GM12878 (cell line): ENCODE measurements at regions not wholly inside any gene's neighbourhood (a gene's known extent, or its start where the extent isn't known, plus 50 kb on each side); places are given as distances from the start of the nearest gene placed in this dataset.

Experiments
- ATAC-seq: fragments of 200-7000 bp; cut with Tn5 transposase; 3 replicates; pipeline ENCODE4 v1.9.1; 2020; ENCODE audit warnings: mild to moderate bottlenecking, moderate library complexity
- BruUV-seq: library from RNA; stranded (reverse); fragments of 400-500 nt; replicated peaks from 2 replicates; lab custom pipeline; 2021; lab: Mats Ljungman, UMichigan
- CTCF ChIA-PET: fragments of 300-600 bp; sonication (Branson Sonifier 250); formaldehyde crosslinking; extraction: SDS; loops from one replicate; lab custom pipeline; 2021; ENCODE audit warnings: inconsistent platforms; lab: Yijun Ruan, JAX
- POLR2A ChIA-PET: fragments of 350-600 bp; formaldehyde crosslinking; extraction: SDS; loops from one replicate; lab custom pipeline; 2021; ENCODE audit warnings: inconsistent platforms; lab: Charles Lee
- RAD21 ChIA-PET: fragments of 300-600 bp; sonication (Branson Sonifier 250); formaldehyde crosslinking; loops from one replicate; lab custom pipeline; 2023; ENCODE audit warnings: antibody characterized with exemption; ENCODE audit not compliant: unreplicated experiment; lab: Charles Lee
- SMC1A ChIA-PET: fragments of 300-600 bp; sonication (Branson Sonifier 250); formaldehyde crosslinking; loops from one replicate; lab custom pipeline; 2023; ENCODE audit not compliant: unreplicated experiment, uncharacterized antibody; lab: Charles Lee
- DNase-seq: peaks from one replicate; pipeline ENCODE4 v3.0.0-alpha.2; 2011; ENCODE audit warnings: low read depth, low spot score
- FAIRE-seq: peaks from 3 replicates; lab custom pipeline; 2011; peaks lifted over from hg19 to GRCh38; lab: Jason Lieb, UNC
- H2AFZ ChIP-seq: 2 replicates; pipeline ENCODE4 v1.6.0; 2011; ENCODE audit warnings: low read depth, low read length, control low read depth; ENCODE audit not compliant: control insufficient read depth
- H3K27ac ChIP-seq: 2 replicates; pipeline ENCODE4 v1.5.1; 2011; ENCODE audit warnings: control low read depth; ENCODE audit not compliant: control insufficient read depth, insufficient read depth
- H3K27me3 ChIP-seq, 2 experiments: replicated peaks in 1 of 2; 2 replicates each; pipeline versions ENCODE4 v1.6.0 to v1.6.1; 2011; ENCODE audit warnings: low read length in 1 of 2; ENCODE audit not compliant: control insufficient read depth in 2 of 2, insufficient read depth in 2 of 2
- H3K36me3 ChIP-seq, 2 experiments: 2 replicates each; pipeline ENCODE4 v1.5.1; 2011; ENCODE audit warnings: low read length in 1 of 2; ENCODE audit not compliant: control insufficient read depth in 2 of 2, insufficient read depth in 2 of 2
- H3K4me1 ChIP-seq: 2 replicates; pipeline ENCODE4 v1.6.1; 2011; ENCODE audit warnings: mild to moderate bottlenecking, low read length, moderate library complexity, mixed read lengths; ENCODE audit not compliant: control insufficient read depth, insufficient read depth
- H3K4me2 ChIP-seq: 2 replicates; pipeline ENCODE4 v1.6.0; 2011; ENCODE audit warnings: control low read depth; ENCODE audit not compliant: control insufficient read depth, insufficient read depth
- H3K4me3 ChIP-seq: fragments of 200-600 bp; sonication (generic); 2 replicates; pipeline ENCODE4 v1.5.1; 2016
- H3K79me2 ChIP-seq: 2 replicates; pipeline ENCODE4 v1.6.0; 2011; ENCODE audit warnings: low read length; ENCODE audit not compliant: control insufficient read depth, insufficient read depth
- H3K9ac ChIP-seq: 2 replicates; pipeline ENCODE4 v1.8.0; 2011; ENCODE audit warnings: low read length, control low read depth, mixed read lengths; ENCODE audit not compliant: control insufficient read depth, insufficient read depth
- H3K9me3 ChIP-seq: replicated peaks from 3 replicates; pipeline ENCODE4 v1.5.1; 2011; ENCODE audit warnings: mild to moderate bottlenecking, low read length; ENCODE audit not compliant: control insufficient read depth, insufficient read depth
- H4K20me1 ChIP-seq: 2 replicates; pipeline ENCODE4 v1.6.0; 2011; ENCODE audit not compliant: control insufficient read depth, insufficient read depth
- ATF7 ChIP-seq: fragments of 450-650 bp; IDR thresholded peaks from 2 replicates; pipeline ENCODE4 v1.6.1; 2016; ENCODE audit warnings: low read depth, mild to moderate bottlenecking
- BRCA1 ChIP-seq: IDR thresholded peaks from 2 replicates; pipeline ENCODE4 v1.6.1; 2011; ENCODE audit warnings: low read depth, low read length, improper control_type of control experiment
- CHD1 ChIP-seq: IDR thresholded peaks from 2 replicates; pipeline ENCODE4 v1.6.1; 2012; ENCODE audit warnings: low read depth, low read length, improper control_type of control experiment
- ELK1 ChIP-seq: IDR thresholded peaks from 2 replicates; pipeline ENCODE4 v1.6.1; 2012; ENCODE audit warnings: low read depth, low read length, improper control_type of control experiment
- HSF1 ChIP-seq: fragments of 150-350 bp; IDR thresholded peaks from 2 replicates; pipeline ENCODE4 v1.6.1; 2014; ENCODE audit warnings: mild to moderate bottlenecking, low read depth, low read length
- IRF5 ChIP-seq: fragments of 450-650 bp; IDR thresholded peaks from 2 replicates; pipeline ENCODE4 v1.6.1; 2017; ENCODE audit warnings: borderline replicate concordance
- MEF2A ChIP-seq: IDR thresholded peaks from 2 replicates; pipeline ENCODE4 v1.6.1; 2011; ENCODE audit warnings: low read depth, mild to moderate bottlenecking, low read length, moderate library complexity; ENCODE audit not compliant: insufficient read depth
- MYB ChIP-seq: fragments of 150-350 bp; IDR thresholded peaks from 2 replicates; pipeline ENCODE4 v1.6.1; 2014; ENCODE audit warnings: mild to moderate bottlenecking, low read depth, low read length, borderline replicate concordance
- NFXL1 ChIP-seq: fragments of 450-650 bp; IDR thresholded peaks from 2 replicates; pipeline ENCODE4 v1.6.1; 2017; ENCODE audit warnings: antibody characterized with exemption, mild to moderate bottlenecking, borderline replicate concordance
- NFYA ChIP-seq: IDR thresholded peaks from 2 replicates; pipeline ENCODE4 v1.6.1; 2011; ENCODE audit warnings: low read depth, mild to moderate bottlenecking, low read length, improper control_type of control experiment, borderline replicate concordance
- PAX5 ChIP-seq: IDR thresholded peaks from 2 replicates; pipeline ENCODE4 v1.6.1; 2011; ENCODE audit warnings: low read depth, low read length, borderline replicate concordance
- POLR2A ChIP-seq: IDR thresholded peaks from 2 replicates; pipeline ENCODE4 v1.6.1; 2011; ENCODE audit warnings: low read depth, mild to moderate bottlenecking, low read length
- RELA ChIP-seq: fragments of 450-650 bp; IDR thresholded peaks from 2 replicates; pipeline ENCODE4 v1.8.0; 2014; ENCODE audit warnings: borderline replicate concordance; ENCODE audit not compliant: partially characterized antibody
- SREBF2 ChIP-seq: IDR thresholded peaks from 2 replicates; pipeline ENCODE4 v1.6.1; 2012; ENCODE audit warnings: mild to moderate bottlenecking, low read length
- TAF1 ChIP-seq: IDR thresholded peaks from 2 replicates; pipeline ENCODE4 v1.6.1; 2011; ENCODE audit warnings: mild to moderate bottlenecking, low read depth, low read length, borderline replicate concordance
- TCF12 ChIP-seq: IDR thresholded peaks from 2 replicates; pipeline ENCODE4 v1.6.1; 2011; ENCODE audit warnings: low read depth, mild to moderate bottlenecking, low read length
- TCF7 ChIP-seq: IDR thresholded peaks from 2 replicates; pipeline ENCODE4 v1.6.1; 2014; ENCODE audit warnings: antibody characterized with exemption, borderline replicate concordance
- USF2 ChIP-seq: IDR thresholded peaks from 2 replicates; pipeline ENCODE4 v1.6.1; 2011; ENCODE audit warnings: low read depth, low read length, improper control_type of control experiment, borderline replicate concordance
- WGBS: methylation state at CpG from one replicate; pipeline ENCODE4 v1.1.6; 2016; ENCODE audit warnings: low lambda C conversion rate; ENCODE audit not compliant: insufficient replicate concordance, insufficient coverage; ENCODE audit errors: missing lambda C conversion rate; 5-methylcytosine and 5-hydroxymethylcytosine counted together
- in situ Hi-C: fragments of 300-500 bp; cut with MboI; formaldehyde crosslinking; loops from 9 replicates; pipeline ENCODE4 v1.14.3; 2018; ENCODE audit warnings: mixed read lengths
- intact Hi-C: fragments of 100-400 bp; cut with micrococcal nuclease; formaldehyde crosslinking; loops from one replicate; pipeline ENCODE4 v1.14.2; 2022; ENCODE audit not compliant: unreplicated experiment

- Histone ChIP-seq H3K27ac (no peak overlapping the region), H2AFZ (no peak overlapping the region), H3K4me2 (no peak overlapping the region), H3K79me2 (no peaks in the 10 kb centered on the region), H3K4me3 (no peak overlapping the region), H3K27me3 (peaks cover 0 to 2% of the 10 kb centered on the region in 2 experiments; a peak in 3 of 4 replicates), H3K9ac (no peak overlapping the region), H3K36me3 (no peaks in the 10 kb centered on the region; a peak in 1 of 4 replicates), H3K9me3 (no peaks in the 10 kb centered on the region), H3K4me1 (no peaks in the 10 kb centered on the region; the same call in 1 of the 2 replicates), H4K20me1 (no peaks in the 10 kb centered on the region)
- FAIRE-seq (no peak), ATAC-seq (no peak), DNase-seq (no peak)
- intact Hi-C loops (no loop called here), in situ Hi-C loops (no loop called here)
- ChIA-PET CTCF (interaction anchor here (1.6 kb wide), 1 partner anchor 49 kb away, joined by 6 read pairs; no protein-coding TSS in a partner anchor), SMC1A (interaction anchor here (0.9 to 1.3 kb wide), 2 partner anchors 26 to 50 kb away, joined by 3 read pairs; no protein-coding TSS in a partner anchor), RAD21 (interaction anchor here (1.3 to 1.9 kb wide), 2 partner anchors 12 to 48 kb away, joined by 3 to 5 read pairs; no protein-coding TSS in a partner anchor), POLR2A (no interaction called here)
- TF ChIP-seq PAX5, result no peak
- no peak for TF ChIP-seq ATF7
- no peak for TF ChIP-seq BRCA1
- TF ChIP-seq USF2, result no peak
- no peak for TF ChIP-seq NFYA
- TF ChIP-seq HSF1, result no peak
- no peak for TF ChIP-seq RELA
- no peak for TF ChIP-seq IRF5
- TF ChIP-seq POLR2A, result no peak
- no peak for TF ChIP-seq MEF2A
- no peak for TF ChIP-seq NFXL1
- no peak for TF ChIP-seq MYB
- TF ChIP-seq CHD1, result no peak
- no peak for TF ChIP-seq SREBF2
- no peak for TF ChIP-seq TCF12
- TF ChIP-seq TAF1, result no peak
- no peak for TF ChIP-seq ELK1
- TF ChIP-seq TCF7, result no peak
- BruUV-seq, result no TSS peak
- WGBS, result 36% methylated on average over 4 of the region's 4 CpGs
Observed at GRCh38 chr20:19834287-19834686, 76.2 kb downstream of the RIN2 start.
